SK-N-MC (cell line): ENCODE measurements at regions not wholly inside any gene's neighbourhood (a gene's known extent, or its start where the extent isn't known, plus 50 kb on each side); places are given as distances from the start of the nearest gene placed in this dataset.

Source experiments
- EZH2 ChIP-seq: fragments of 200-600 bp; sonication (generic); IDR thresholded peaks from one replicate; pipeline ENCODE4 v1.6.1; 2017; ENCODE audit warnings: antibody characterized with exemption
- FOXP2 ChIP-seq: optimal IDR thresholded peaks from 2 replicates; pipeline ENCODE3; 2011; ENCODE audit warnings: mild to moderate bottlenecking, moderate library complexity; ENCODE audit not compliant: insufficient read depth; ENCODE audit errors: extremely low read length, control extremely low read depth
- POLR2AphosphoS5 ChIP-seq: IDR thresholded peaks from 2 replicates; pipeline ENCODE4 v1.6.1; 2012; ENCODE audit warnings: mild to moderate bottlenecking, low read depth, low read length, borderline replicate concordance

- TF ChIP-seq EZH2 (no peak), POLR2AphosphoS5 (peak; percentile 37; the same call in 1 of the 2 replicates), FOXP2 (no peak)
Measured at GRCh38 chr14:97156705-97157104, 359.5 kb downstream of the VRK1 start.
